Activated CD8-positive, alpha-beta T cell treated with anti-CD3 and anti-CD28 coated beads for 36 hours (primary cell): ENCODE measurements at regions not wholly inside any gene's neighbourhood (a gene's known extent, or its start where the extent isn't known, plus 50 kb on each side); places are given as distances from the start of the nearest gene placed in this dataset.
"Not testable (repeated sequence)": the region's sequence is repeated elsewhere in the genome, so short reads cannot be mapped to it uniquely, and the experiment has no call there.

Source experiments
- ATAC-seq: fragments of 200-7000 bp; cut with Tn5 transposase; one replicate; pipeline ENCODE4 v1.10.0; 2021; ENCODE audit warnings: mild to moderate bottlenecking, moderate library complexity
- CTCF ChIA-PET: fragments of 350-600 bp; sonication (Branson Sonifier 250); formaldehyde crosslinking; loops from one replicate; lab custom pipeline; 2021; ENCODE audit warnings: antibody characterized with exemption; lab: Charles Lee
- POLR2A ChIA-PET: fragments of 350-600 bp; sonication (Branson Sonifier 250); formaldehyde crosslinking; loops from one replicate; lab custom pipeline; 2021; ENCODE audit warnings: antibody characterized with exemption; lab: Charles Lee
- DNase-seq: peaks from one replicate; pipeline ENCODE4 v3.0.0-alpha.2; 2020
- H3K27ac Mint-ChIP-seq: one replicate; pipeline ENCODE4 v1.8.0; 2021; ENCODE audit warnings: mild to moderate bottlenecking, mixed read lengths
- H3K27me3 Mint-ChIP-seq: one replicate; pipeline ENCODE4 v1.8.0; 2021; ENCODE audit warnings: mixed read lengths
- H3K36me3 Mint-ChIP-seq: one replicate; pipeline ENCODE4 v1.8.0; 2021; ENCODE audit warnings: low read depth, mixed read lengths
- H3K4me1 Mint-ChIP-seq: one replicate; pipeline ENCODE4 v1.8.0; 2021; ENCODE audit warnings: low read depth, mixed read lengths
- H3K4me3 Mint-ChIP-seq: one replicate; pipeline ENCODE4 v1.8.0; 2021; ENCODE audit warnings: mild to moderate bottlenecking, moderate library complexity, mixed read lengths
- H3K9me3 Mint-ChIP-seq: one replicate; pipeline ENCODE4 v1.8.0; 2021; ENCODE audit warnings: mixed read lengths
- intact Hi-C: fragments of 100-400 bp; cut with micrococcal nuclease; formaldehyde crosslinking; loops from one replicate; pipeline ENCODE4 v1.10.0; 2022
- TF ChIP-seq, protein P1 (sequence below): fragments of 200-600 bp; IDR thresholded peaks from one replicate; pipeline ENCODE4 v1.8.0; 2022; ENCODE audit warnings: antibody characterized with exemption, mild to moderate bottlenecking

- intact Hi-C loops: no loop called here
- Mint-ChIP-seq H3K4me3 (no peak overlapping the region), H3K9me3 (no peaks in the 10 kb centered on the region), H3K27me3 (no peaks in the 10 kb centered on the region), H3K36me3 (no peaks in the 10 kb centered on the region), H3K27ac (no peak overlapping the region), H3K4me1 (no peaks in the 10 kb centered on the region)
- DNase-seq (peak; percentile 10), ATAC-seq (no peak)
- POLR2A ChIA-PET: no interaction called here
- CTCF ChIA-PET: interaction anchor here (2.7 kb wide), 1 partner anchor 13 kb away, joined by 8 read pairs; no protein-coding TSS in a partner anchor
- TF ChIP-seq, protein P1, sequence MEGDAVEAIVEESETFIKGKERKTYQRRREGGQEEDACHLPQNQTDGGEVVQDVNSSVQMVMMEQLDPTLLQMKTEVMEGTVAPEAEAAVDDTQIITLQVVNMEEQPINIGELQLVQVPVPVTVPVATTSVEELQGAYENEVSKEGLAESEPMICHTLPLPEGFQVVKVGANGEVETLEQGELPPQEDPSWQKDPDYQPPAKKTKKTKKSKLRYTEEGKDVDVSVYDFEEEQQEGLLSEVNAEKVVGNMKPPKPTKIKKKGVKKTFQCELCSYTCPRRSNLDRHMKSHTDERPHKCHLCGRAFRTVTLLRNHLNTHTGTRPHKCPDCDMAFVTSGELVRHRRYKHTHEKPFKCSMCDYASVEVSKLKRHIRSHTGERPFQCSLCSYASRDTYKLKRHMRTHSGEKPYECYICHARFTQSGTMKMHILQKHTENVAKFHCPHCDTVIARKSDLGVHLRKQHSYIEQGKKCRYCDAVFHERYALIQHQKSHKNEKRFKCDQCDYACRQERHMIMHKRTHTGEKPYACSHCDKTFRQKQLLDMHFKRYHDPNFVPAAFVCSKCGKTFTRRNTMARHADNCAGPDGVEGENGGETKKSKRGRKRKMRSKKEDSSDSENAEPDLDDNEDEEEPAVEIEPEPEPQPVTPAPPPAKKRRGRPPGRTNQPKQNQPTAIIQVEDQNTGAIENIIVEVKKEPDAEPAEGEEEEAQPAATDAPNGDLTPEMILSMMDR: no peak
Observed at GRCh38 chr10:64115908-64116643, 594.9 kb downstream of the REEP3 start.

DNA sequence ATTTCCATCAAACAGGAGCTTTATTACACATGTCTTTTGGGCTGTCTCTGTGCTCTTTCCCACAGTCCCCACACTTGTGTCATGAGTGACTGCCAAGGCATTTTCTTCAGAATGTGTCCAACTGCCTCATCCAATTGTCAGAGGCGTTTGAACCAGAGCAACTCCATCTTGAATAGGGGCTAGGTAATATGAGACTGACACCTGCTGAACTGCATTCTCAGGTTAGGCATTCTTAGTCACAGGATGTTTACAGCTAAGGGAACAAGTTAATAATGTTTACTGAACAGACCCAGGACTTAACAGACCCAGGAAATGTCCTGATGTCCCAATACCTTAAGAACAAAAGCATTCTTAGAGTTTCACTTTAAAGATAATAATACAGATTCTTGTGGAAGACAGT, 595.5 kb downstream of the REEP3 start:
- no peak overlapping the region for H3K27ac Mint-ChIP-seq
- no peaks in the 10 kb centered on the region for H3K36me3 Mint-ChIP-seq
- no peaks in the 10 kb centered on the region for H3K9me3 Mint-ChIP-seq
- ATAC-seq (no peak), DNase-seq (no peak)
- TF ChIP-seq, protein P1: no peak
- CTCF ChIA-PET: interaction anchor here (0.8 to 2.7 kb wide), 2 partner anchors 13 to 75 kb away, joined by 3 to 8 read pairs; no protein-coding TSS in a partner anchor
- H3K4me1 Mint-ChIP-seq: no peaks in the 10 kb centered on the region
- POLR2A ChIA-PET: no interaction called here
- no peak overlapping the region for H3K4me3 Mint-ChIP-seq
- intact Hi-C loops: no loop called here
- H3K27me3 Mint-ChIP-seq: no peaks in the 10 kb centered on the region

GRCh38 chr10:64118736-64119135, 597.5 kb downstream of the REEP3 start:
- ATAC-seq (no peak), DNase-seq (no peak)
- intact Hi-C loops: no loop called here
- ChIA-PET POLR2A (no interaction called here), CTCF (interaction anchor here (1.6 kb wide), 1 partner anchor 252 kb away, joined by 3 read pairs; no protein-coding TSS in a partner anchor)
- Mint-ChIP-seq H3K4me1 (no peaks in the 10 kb centered on the region), H3K27me3 (no peaks in the 10 kb centered on the region), H3K4me3 (no peak overlapping the region), H3K36me3 (no peaks in the 10 kb centered on the region), H3K9me3 (no peaks in the 10 kb centered on the region), H3K27ac (no peak overlapping the region)
- TF ChIP-seq, protein P1: no peak

DNA sequence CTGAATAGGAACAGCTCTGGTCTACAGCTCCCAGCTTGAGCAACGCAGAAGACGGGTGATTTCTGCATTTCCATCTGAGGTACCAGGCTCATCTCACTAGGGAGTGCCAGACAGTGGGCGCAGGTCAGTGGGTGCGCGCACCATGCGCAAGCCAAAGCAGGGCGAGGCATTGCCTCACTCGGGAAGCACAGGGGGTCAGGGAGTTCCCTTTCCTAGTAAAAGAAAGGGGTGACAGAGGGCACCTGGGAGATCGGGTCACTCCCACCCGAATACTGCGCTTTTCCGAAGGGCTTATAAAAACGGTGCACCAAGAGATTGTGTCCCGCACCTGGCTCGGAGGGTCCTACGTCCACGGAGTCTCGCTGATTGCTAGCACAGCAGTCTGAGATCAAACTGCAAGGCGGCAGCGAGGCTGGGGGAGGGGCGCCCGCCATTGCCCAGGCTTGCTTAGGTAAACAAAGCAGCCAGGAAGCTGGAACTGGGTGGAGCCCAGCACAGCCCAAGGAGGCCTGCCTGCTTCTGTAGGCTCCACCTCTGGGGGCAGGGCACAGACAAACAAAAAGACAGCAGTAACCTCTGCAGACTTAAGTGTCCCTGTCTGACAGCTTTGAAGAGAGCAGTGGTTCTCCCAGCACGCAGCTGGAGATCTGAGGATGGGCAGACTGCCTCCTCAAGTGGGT, 599.2 kb downstream of the REEP3 start:
- H3K4me3 Mint-ChIP-seq, H3K27me3 Mint-ChIP-seq, DNase-seq, H3K27ac Mint-ChIP-seq, intact Hi-C loops, CTCF ChIA-PET, H3K4me1 Mint-ChIP-seq, H3K36me3 Mint-ChIP-seq, H3K9me3 Mint-ChIP-seq, ATAC-seq: not testable (repeated sequence)
- POLR2A ChIA-PET: interaction anchor here (0.6 kb wide), 1 partner anchor 14 kb away, joined by 3 read pairs; no protein-coding TSS in a partner anchor

GRCh38 chr10:64130152-64130551, 609.0 kb downstream of the REEP3 start:
- Mint-ChIP-seq H3K4me3 (no peak overlapping the region), H3K36me3 (no peaks in the 10 kb centered on the region), H3K9me3 (no peaks in the 10 kb centered on the region), H3K4me1 (no peaks in the 10 kb centered on the region), H3K27me3 (no peaks in the 10 kb centered on the region), H3K27ac (no peak overlapping the region)
- intact Hi-C loops: no loop called here
- ChIA-PET CTCF (interaction anchor here (1.1 kb wide), 1 partner anchor 88 kb away, joined by 3 read pairs; no protein-coding TSS in a partner anchor), POLR2A (no interaction called here)
- ATAC-seq (no peak), DNase-seq (no peak)
- TF ChIP-seq, protein P1: no peak
